HG03039 (cell line): ENCODE measurements at regions not wholly inside any gene's neighbourhood (a gene's known extent, or its start where the extent isn't known, plus 50 kb on each side); places are given as distances from the start of the nearest gene placed in this dataset.

Source experiments
- ATAC-seq: cut with Tn5 transposase; IDR thresholded peaks from one replicate; pipeline ENCODE4 v1.9.1; 2021; ENCODE audit warnings: mild to moderate bottlenecking, moderate library complexity; ENCODE audit not compliant: unreplicated experiment

GRCh38 chr14:58780185-58780584 lies 142.4 kb downstream of the DACT1 start:
- no peak for ATAC-seq

GRCh38 chr14:58780605-58781004 lies 142.8 kb downstream of the DACT1 start:
- no peak for ATAC-seq

GRCh38 chr14:58782011-58782410 lies 144.2 kb downstream of the DACT1 start:
- ATAC-seq, result no peak

- no peak for ATAC-seq
Observed at GRCh38 chr14:58783792-58784511, 146.2 kb downstream of the DACT1 start.

GRCh38 chr14:58784931-58785330 lies 147.2 kb downstream of the DACT1 start:
- ATAC-seq, result no peak

- ATAC-seq, result no peak
Observed at GRCh38 chr14:58785701-58786100, 147.9 kb downstream of the DACT1 start.

- no peak for ATAC-seq
Observed at GRCh38 chr14:58787592-58787991, 149.8 kb downstream of the DACT1 start.

GRCh38 chr14:58788655-58789503 lies 151.1 kb downstream of the DACT1 start:
- no peak for ATAC-seq

GRCh38 chr14:58789736-58790135 lies 152.0 kb downstream of the DACT1 start:
- ATAC-seq, result no peak

- no peak for ATAC-seq
Observed at GRCh38 chr14:58792416-58792815, 154.7 kb downstream of the DACT1 start.

- ATAC-seq, result no peak
Observed at GRCh38 chr14:58793131-58793740, 155.5 kb downstream of the DACT1 start.

GRCh38 chr14:58794993-58795762 lies 157.4 kb downstream of the DACT1 start:
- no peak for ATAC-seq

- ATAC-seq, result peak; percentile 33
Observed at GRCh38 chr14:58796242-58797009, 158.7 kb downstream of the DACT1 start.

- peak; percentile 70 for ATAC-seq
Observed at GRCh38 chr14:58797010-58797429, 159.3 kb downstream of the DACT1 start.

- ATAC-seq, result no peak
Observed at GRCh38 chr14:58798173-58798572, 160.4 kb downstream of the DACT1 start.

- ATAC-seq, result no peak
Observed at GRCh38 chr14:58801086-58801485, 163.3 kb downstream of the DACT1 start.

GRCh38 chr14:58805057-58805456 lies 167.3 kb downstream of the DACT1 start:
- ATAC-seq, result no peak

GRCh38 chr14:58805605-58806409 lies 168.0 kb downstream of the DACT1 start:
- ATAC-seq, result no peak

GRCh38 chr14:58807191-58807590 lies 169.4 kb downstream of the DACT1 start:
- ATAC-seq, result no peak
